Breast epithelium (tissue), 3 donors: ENCODE measurements at regions not wholly inside any gene's neighbourhood (a gene's known extent, or its start where the extent isn't known, plus 50 kb on each side); places are given as distances from the start of the nearest gene placed in this dataset.

ENCODE experiments used
- CTCF ChIP-seq, 3 donors: fragments of 450-650 bp; IDR thresholded peaks; one replicate each; pipeline ENCODE4 v1.5.1; 2016 to 2017; ENCODE audit warnings: antibody characterized with exemption in 3 of 3, mild to moderate bottlenecking in 3 of 3, moderate library complexity in 3 of 3
- POLR2A ChIP-seq: fragments of 450-650 bp; IDR thresholded peaks from one replicate; pipeline ENCODE4 v1.6.1; 2016; ENCODE audit warnings: antibody characterized with exemption, mild to moderate bottlenecking, moderate library complexity
- POLR2AphosphoS5 ChIP-seq, 3 donors: sonication (generic); formaldehyde crosslinking; IDR thresholded peaks; one replicate each; pipeline ENCODE4 v1.6.1; 2017; ENCODE audit warnings: antibody characterized with exemption in 3 of 3

- TF ChIP-seq POLR2A = no peak
- no peak for TF ChIP-seq CTCF (IDR thresholded peaks at IDR 0.05)
- no peak for TF ChIP-seq POLR2AphosphoS5 (IDR thresholded peaks at IDR 0.05)
These were observed 547.4 kb upstream of the ALCAM start for GRCh38 chr3:104819333-104819732.
